Lower leg skin (tissue), 3 donors: ENCODE measurements at regions not wholly inside any gene's neighbourhood (a gene's known extent, or its start where the extent isn't known, plus 50 kb on each side); places are given as distances from the start of the nearest gene placed in this dataset.

Source experiments
- CTCF ChIP-seq, 3 donors: fragments of 450-650 bp; IDR thresholded peaks; one replicate each; pipeline ENCODE4 v1.5.1; 2016; ENCODE audit warnings: antibody characterized with exemption in 3 of 3, mild to moderate bottlenecking in 3 of 3, moderate library complexity in 2 of 3
- POLR2A ChIP-seq, 2 donors: fragments of 450-650 bp; IDR thresholded peaks; one replicate each; pipeline ENCODE4 v1.6.1; 2016 to 2017; ENCODE audit warnings: antibody characterized with exemption in 2 of 2, mild to moderate bottlenecking in 1 of 2, moderate library complexity in 1 of 2

GRCh38 chr6:163750431-163751031 is 336.0 kb downstream of the QKI start:
- TF ChIP-seq CTCF (IDR thresholded peaks at IDR 0.05) (no peak), POLR2A (IDR thresholded peaks at IDR 0.05) (no peak)
